ENCODE measurements at regions not wholly inside any gene's neighbourhood (a gene's known extent, or its start where the extent isn't known, plus 50 kb on each side); places are given as distances from the start of the nearest gene placed in this dataset.

DNA sequence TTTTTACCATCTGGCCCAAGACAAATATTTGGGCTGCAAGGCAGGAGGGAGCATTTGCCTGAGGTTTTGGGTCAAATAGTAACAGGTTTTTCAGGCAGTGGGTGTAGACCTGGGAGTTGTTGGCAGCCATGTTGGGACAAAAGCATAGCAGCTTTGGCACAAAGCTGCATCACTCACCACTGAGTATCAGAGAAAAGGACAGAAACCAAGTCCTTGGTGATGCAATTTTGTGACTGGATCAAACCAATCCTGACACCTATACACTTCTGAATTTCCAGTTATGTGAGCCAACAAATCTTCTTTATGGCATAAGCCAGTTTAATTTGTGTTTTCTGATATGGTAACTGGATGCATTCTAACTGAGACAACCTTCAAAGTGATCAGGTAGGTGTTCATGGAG is 144.8 kb upstream of the KRR1 start:
- ATAC-seq = no peak
- Histone ChIP-seq H3K9ac (ENCODE audit: low read length) (no peak overlapping the region), H3K4me2 (ENCODE audit: low read length) (peak overlapping the region; percentile 10; the same call in 1 of the 2 replicates), H2AFZ (ENCODE audit: low read length) (peak overlapping the region; percentile 31; the same call in 1 of the 2 replicates), H3K4me3 (ENCODE audit: low read length) (no peak overlapping the region), H3K79me2 (ENCODE audit: low read length) (no peaks in the 10 kb centered on the region), H3F3A (ENCODE audit: low read length, unreplicated experiment) (peaks cover 16% of the 10 kb centered on the region), H3K9me2 (replicated peaks; ENCODE audit: low read length) (no peaks in the 10 kb centered on the region), H3K9me3 (ENCODE audit: low read length) (no peaks in the 10 kb centered on the region), H3K27ac (ENCODE audit: low read length) (peak overlapping the region; percentile 15; the same call in 1 of the 2 replicates), H3K27me3 (ENCODE audit: low read length) (no peaks in the 10 kb centered on the region), H3K36me3 (ENCODE audit: low read depth, low read length) (no peaks in the 10 kb centered on the region), H4K20me1 (ENCODE audit: low read length) (no peaks in the 10 kb centered on the region), H3K4me1 (ENCODE audit: insufficient read depth, low read length) (peaks cover 52% of the 10 kb centered on the region)
- BruUV-seq (replicated peaks) = TSS peak; percentile 66
- ChIA-PET CTCF (interaction anchor here (0.6 kb wide), 1 partner anchor 32 kb away, joined by 3 read pairs; no protein-coding TSS in a partner anchor), POLR2A (ENCODE audit: unreplicated experiment) (interaction anchor here (0.6 kb wide), 1 partner anchor 207 kb away, joined by 4 read pairs; no protein-coding TSS in a partner anchor)
- TF ChIP-seq EZH2phosphoT487 (IDR thresholded peaks at IDR 0.05; ENCODE audit: borderline replicate concordance, low read length) = no peak
- TF ChIP-seq EZH2 (IDR thresholded peaks at IDR 0.05; ENCODE audit: low read length, unreplicated experiment) = no peak
- TF ChIP-seq, protein P1, sequence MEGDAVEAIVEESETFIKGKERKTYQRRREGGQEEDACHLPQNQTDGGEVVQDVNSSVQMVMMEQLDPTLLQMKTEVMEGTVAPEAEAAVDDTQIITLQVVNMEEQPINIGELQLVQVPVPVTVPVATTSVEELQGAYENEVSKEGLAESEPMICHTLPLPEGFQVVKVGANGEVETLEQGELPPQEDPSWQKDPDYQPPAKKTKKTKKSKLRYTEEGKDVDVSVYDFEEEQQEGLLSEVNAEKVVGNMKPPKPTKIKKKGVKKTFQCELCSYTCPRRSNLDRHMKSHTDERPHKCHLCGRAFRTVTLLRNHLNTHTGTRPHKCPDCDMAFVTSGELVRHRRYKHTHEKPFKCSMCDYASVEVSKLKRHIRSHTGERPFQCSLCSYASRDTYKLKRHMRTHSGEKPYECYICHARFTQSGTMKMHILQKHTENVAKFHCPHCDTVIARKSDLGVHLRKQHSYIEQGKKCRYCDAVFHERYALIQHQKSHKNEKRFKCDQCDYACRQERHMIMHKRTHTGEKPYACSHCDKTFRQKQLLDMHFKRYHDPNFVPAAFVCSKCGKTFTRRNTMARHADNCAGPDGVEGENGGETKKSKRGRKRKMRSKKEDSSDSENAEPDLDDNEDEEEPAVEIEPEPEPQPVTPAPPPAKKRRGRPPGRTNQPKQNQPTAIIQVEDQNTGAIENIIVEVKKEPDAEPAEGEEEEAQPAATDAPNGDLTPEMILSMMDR (conservative IDR thresholded peaks at IDR 0.05; ENCODE audit: low read depth, low read length) = no peak
- no peak for DNase-seq
- intact Hi-C loops (cut with micrococcal nuclease) = loop anchor here (5.0 kb wide), 1 partner anchor 296 kb away; no protein-coding TSS in a partner anchor

DNA sequence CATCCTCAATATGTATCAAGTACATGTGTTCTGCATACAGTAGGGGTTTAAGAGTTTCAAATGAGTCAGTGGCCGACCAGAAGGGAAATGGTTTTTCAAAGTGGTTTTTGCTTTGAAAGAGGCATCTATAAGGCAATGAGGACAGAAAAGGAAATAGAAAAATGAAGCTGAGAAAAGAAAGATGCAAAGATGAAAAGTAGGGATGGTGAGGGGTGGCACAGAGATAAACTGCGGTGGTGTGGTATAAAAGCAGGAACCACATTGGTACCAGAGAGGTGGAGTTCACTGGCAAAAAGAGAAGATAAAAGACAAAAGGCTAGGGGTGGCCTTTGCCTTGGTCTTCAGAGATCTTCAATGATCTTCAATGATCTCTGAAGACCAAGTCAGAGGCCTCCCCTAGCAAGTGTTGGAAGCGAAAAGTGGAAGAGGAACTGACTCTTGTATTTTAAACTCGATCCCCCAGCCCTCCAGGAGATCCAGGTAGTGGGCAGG is 144.0 kb upstream of the KRR1 start:
- Histone ChIP-seq H3K27me3 (ENCODE audit: low read length) (no peaks in the 10 kb centered on the region), H3K4me2 (ENCODE audit: low read length) (no peak overlapping the region), H3K9me2 (replicated peaks; ENCODE audit: low read length) (no peaks in the 10 kb centered on the region), H3K9me3 (ENCODE audit: low read length) (no peaks in the 10 kb centered on the region), H3F3A (ENCODE audit: low read length, unreplicated experiment) (peaks cover 16% of the 10 kb centered on the region), H3K36me3 (ENCODE audit: low read depth, low read length) (no peaks in the 10 kb centered on the region), H3K9ac (ENCODE audit: low read length) (no peak overlapping the region), H3K27ac (ENCODE audit: low read length) (no peak overlapping the region), H3K4me1 (ENCODE audit: insufficient read depth, low read length) (peaks cover 43% of the 10 kb centered on the region), H2AFZ (ENCODE audit: low read length) (no peak overlapping the region), H4K20me1 (ENCODE audit: low read length) (no peaks in the 10 kb centered on the region), H3K79me2 (ENCODE audit: low read length) (no peaks in the 10 kb centered on the region), H3K4me3 (ENCODE audit: low read length) (no peak overlapping the region)
- ATAC-seq = no peak
- TF ChIP-seq EZH2phosphoT487 (IDR thresholded peaks at IDR 0.05; ENCODE audit: borderline replicate concordance, low read length) (no peak), EZH2 (IDR thresholded peaks at IDR 0.05; ENCODE audit: low read length, unreplicated experiment) (no peak)
- TF ChIP-seq, protein P1 (conservative IDR thresholded peaks at IDR 0.05; ENCODE audit: low read depth, low read length) = no peak
- DNase-seq = no peak
- intact Hi-C loops (cut with micrococcal nuclease) = loop anchor here (5.0 kb wide), 1 partner anchor 297 kb away; no protein-coding TSS in a partner anchor
- ChIA-PET POLR2A (ENCODE audit: unreplicated experiment) (no interaction called here), CTCF (no interaction called here)
- BruUV-seq (replicated peaks) = no TSS peak

DNA sequence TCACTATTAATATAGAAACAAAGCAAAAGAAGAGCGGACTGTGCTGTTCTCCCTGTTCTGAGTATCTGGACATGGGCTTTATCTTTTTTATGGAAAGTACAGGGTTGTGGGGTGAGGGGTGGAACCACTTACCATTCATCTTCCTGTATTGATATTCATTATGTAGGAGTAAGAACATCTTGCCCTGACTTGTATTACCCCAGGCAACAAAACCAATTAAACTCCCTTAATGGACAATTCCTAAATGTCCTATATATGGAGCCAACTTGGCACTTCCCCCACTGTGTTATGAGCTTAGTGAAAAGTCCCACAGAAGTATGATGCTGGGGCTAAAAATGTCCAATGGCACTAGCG is 139.9 kb upstream of the KRR1 start:
- POLR2A ChIA-PET (ENCODE audit: unreplicated experiment) = no interaction called here
- H3K4me3 ChIP-seq (ENCODE audit: low read length) = no peak overlapping the region
- H3K27me3 ChIP-seq (ENCODE audit: low read length) = no peaks in the 10 kb centered on the region
- intact Hi-C loops (cut with micrococcal nuclease) = no loop called here
- no peaks in the 10 kb centered on the region for H3K9me2 ChIP-seq (replicated peaks; ENCODE audit: low read length)
- BruUV-seq (replicated peaks) = no TSS peak
- no peaks in the 10 kb centered on the region for H3K79me2 ChIP-seq (ENCODE audit: low read length)
- no peaks in the 10 kb centered on the region for H3K9me3 ChIP-seq (ENCODE audit: low read length)
- TF ChIP-seq, protein P1 (conservative IDR thresholded peaks at IDR 0.05; ENCODE audit: low read depth, low read length) = no peak
- no peak for TF ChIP-seq EZH2 (IDR thresholded peaks at IDR 0.05; ENCODE audit: low read length, unreplicated experiment)
- H3K4me2 ChIP-seq (ENCODE audit: low read length) = no peak overlapping the region
- ATAC-seq (no peak), DNase-seq (no peak)
- no peaks in the 10 kb centered on the region for H3K36me3 ChIP-seq (ENCODE audit: low read depth, low read length)
- H2AFZ ChIP-seq (ENCODE audit: low read length) = no peak overlapping the region
- no peak overlapping the region for H3K9ac ChIP-seq (ENCODE audit: low read length)
- H3K4me1 ChIP-seq (ENCODE audit: insufficient read depth, low read length) = peaks cover 5% of the 10 kb centered on the region
- H3K27ac ChIP-seq (ENCODE audit: low read length) = no peak overlapping the region
- H4K20me1 ChIP-seq (ENCODE audit: low read length) = no peaks in the 10 kb centered on the region
- CTCF ChIA-PET = interaction anchor here (0.6 kb wide), 1 partner anchor 12 kb away, joined by 4 read pairs; no protein-coding TSS in a partner anchor
- no peaks in the 10 kb centered on the region for H3F3A ChIP-seq (ENCODE audit: low read length, unreplicated experiment)

Measured in PC-3 (cell line).